ENCODE measurements at regions not wholly inside any gene's neighbourhood (a gene's known extent, or its start where the extent isn't known, plus 50 kb on each side); places are given as distances from the start of the nearest gene placed in this dataset.

DNA sequence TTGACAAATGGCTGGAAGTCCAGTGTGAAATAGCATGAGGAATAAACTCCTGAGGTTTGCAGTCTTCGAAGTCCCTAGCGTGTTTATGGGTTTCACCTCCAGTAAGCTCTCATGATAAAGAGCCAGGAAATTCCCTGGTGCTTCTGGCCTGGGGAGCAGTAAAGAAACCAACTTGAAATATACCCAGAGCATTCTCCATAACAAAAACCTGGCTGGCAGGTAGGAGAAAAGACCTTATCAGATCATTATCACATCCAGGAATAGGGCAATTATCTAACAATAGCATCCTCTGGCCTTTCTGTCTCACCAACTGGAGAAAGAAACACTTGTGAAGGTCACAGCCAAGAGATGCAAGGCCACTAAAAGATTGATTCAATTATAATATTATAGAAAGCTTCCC, 513.6 kb upstream of the LRRTM4 start:
- Histone ChIP-seq H3K36me3 (ENCODE audit: control insufficient read depth, insufficient read depth, low read length) (no peaks in the 10 kb centered on the region), H4K91ac (ENCODE audit: insufficient read depth, low read depth, low read length) (no peak overlapping the region), H3K9ac (ENCODE audit: low read depth, low read length) (no peak overlapping the region), H2BK15ac (ENCODE audit: low read depth, low read length) (no peak overlapping the region), H3K4ac (ENCODE audit: low read depth, low read length) (no peak overlapping the region), H3K27ac (ENCODE audit: insufficient read depth, low read length) (no peak overlapping the region), H4K8ac (ENCODE audit: low read depth in 2 of 2, low read length in 2 of 2) (no peak overlapping the region), H2AK9ac (replicated peaks; ENCODE audit: low read depth, low read length, poor library complexity) (no peak overlapping the region), H2BK120ac (ENCODE audit: low read depth, low read length) (no peak overlapping the region), H3K27me3 (ENCODE audit: control insufficient read depth, insufficient read depth, low read length) (no peaks in the 10 kb centered on the region), H3K14ac (replicated peaks; ENCODE audit: low read depth, low read length) (no peak overlapping the region), H3K56ac (ENCODE audit: extremely low read depth, insufficient read depth, low read length) (no peak overlapping the region), H3K4me2 (ENCODE audit: low read depth, low read length) (no peak overlapping the region), H3K4me1 (ENCODE audit: control insufficient read depth, insufficient read depth, low read length) (no peaks in the 10 kb centered on the region), H2BK5ac (ENCODE audit: low read depth, low read length, poor library complexity, severe bottlenecking) (no peak overlapping the region), H3K9me3 (ENCODE audit: control insufficient read depth, insufficient read depth, low read length) (no peaks in the 10 kb centered on the region; the same call in 1 of the 2 replicates), H3K4me3 (ENCODE audit: insufficient read depth, low read depth, low read length) (no peak overlapping the region), H3K79me1 (ENCODE audit: low read depth in 1 of 2, low read length in 2 of 2) (no peaks in the 10 kb centered on the region), H3K18ac (ENCODE audit: low read depth, low read length) (no peak overlapping the region), H3K9me1 (ENCODE audit: insufficient read depth, low read length) (no peaks in the 10 kb centered on the region), H4K20me1 (ENCODE audit: insufficient read depth, low read length) (no peaks in the 10 kb centered on the region), H2BK20ac (ENCODE audit: low read depth, low read length) (no peak overlapping the region), H2AK5ac (ENCODE audit: low read depth, low read length) (no peak overlapping the region), H4K5ac (ENCODE audit: low read depth, low read length) (no peak overlapping the region), H3K23ac (ENCODE audit: low read depth, low read length) (no peak overlapping the region), H2AFZ (replicated peaks; ENCODE audit: low read length, poor library complexity) (no peak overlapping the region)
- BruUV-seq (replicated peaks) = no TSS peak
- ChIA-PET POLR2A (ENCODE audit: unreplicated experiment) (no interaction called here), CTCF (no interaction called here)
- DNase-seq (no peak), ATAC-seq (ENCODE audit: low read depth) (no peak)
- intact Hi-C loops (cut with micrococcal nuclease) (no loop called here), in situ Hi-C loops (cut with MboI; ENCODE audit: low sequenced_read_pairs) (no loop called here), dilution Hi-C loops (cut with HindIII; ENCODE audit: low sequenced_read_pairs, unreplicated experiment) (no loop called here)
- TF ChIP-seq FOS (IDR thresholded peaks at IDR 0.05; ENCODE audit: low read depth, low read length) (no peak), SMC3 (IDR thresholded peaks at IDR 0.05; ENCODE audit: low read depth, low read length) (no peak), POLR2A (IDR thresholded peaks at IDR 0.05; ENCODE audit: low read depth, low read length) (no peak)
- TF ChIP-seq, protein P1, sequence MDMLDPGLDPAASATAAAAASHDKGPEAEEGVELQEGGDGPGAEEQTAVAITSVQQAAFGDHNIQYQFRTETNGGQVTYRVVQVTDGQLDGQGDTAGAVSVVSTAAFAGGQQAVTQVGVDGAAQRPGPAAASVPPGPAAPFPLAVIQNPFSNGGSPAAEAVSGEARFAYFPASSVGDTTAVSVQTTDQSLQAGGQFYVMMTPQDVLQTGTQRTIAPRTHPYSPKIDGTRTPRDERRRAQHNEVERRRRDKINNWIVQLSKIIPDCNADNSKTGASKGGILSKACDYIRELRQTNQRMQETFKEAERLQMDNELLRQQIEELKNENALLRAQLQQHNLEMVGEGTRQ (IDR thresholded peaks at IDR 0.05; ENCODE audit: low read depth, low read length) = no peak
- TF ChIP-seq, protein P2, sequence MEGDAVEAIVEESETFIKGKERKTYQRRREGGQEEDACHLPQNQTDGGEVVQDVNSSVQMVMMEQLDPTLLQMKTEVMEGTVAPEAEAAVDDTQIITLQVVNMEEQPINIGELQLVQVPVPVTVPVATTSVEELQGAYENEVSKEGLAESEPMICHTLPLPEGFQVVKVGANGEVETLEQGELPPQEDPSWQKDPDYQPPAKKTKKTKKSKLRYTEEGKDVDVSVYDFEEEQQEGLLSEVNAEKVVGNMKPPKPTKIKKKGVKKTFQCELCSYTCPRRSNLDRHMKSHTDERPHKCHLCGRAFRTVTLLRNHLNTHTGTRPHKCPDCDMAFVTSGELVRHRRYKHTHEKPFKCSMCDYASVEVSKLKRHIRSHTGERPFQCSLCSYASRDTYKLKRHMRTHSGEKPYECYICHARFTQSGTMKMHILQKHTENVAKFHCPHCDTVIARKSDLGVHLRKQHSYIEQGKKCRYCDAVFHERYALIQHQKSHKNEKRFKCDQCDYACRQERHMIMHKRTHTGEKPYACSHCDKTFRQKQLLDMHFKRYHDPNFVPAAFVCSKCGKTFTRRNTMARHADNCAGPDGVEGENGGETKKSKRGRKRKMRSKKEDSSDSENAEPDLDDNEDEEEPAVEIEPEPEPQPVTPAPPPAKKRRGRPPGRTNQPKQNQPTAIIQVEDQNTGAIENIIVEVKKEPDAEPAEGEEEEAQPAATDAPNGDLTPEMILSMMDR (conservative IDR thresholded peaks at IDR 0.05; ENCODE audit: low read depth, low read length) = no peak
- 20% methylated on average over 1 of the region's 2 CpGs; no CpG with 5 or more reads in 1 of the 2 experiments for WGBS, 2 experiments (ENCODE audit: extremely low coverage in 2 of 2, insufficient read length in 1 of 2)

Measured in IMR-90 (cell line).